ENCODE measurements at regions not wholly inside any gene's neighbourhood (a gene's known extent, or its start where the extent isn't known, plus 50 kb on each side); places are given as distances from the start of the nearest gene placed in this dataset.

- Mint-ChIP-seq H3K36me3 (ENCODE audit: low read depth) (peaks cover 3% of the 10 kb centered on the region), H3K27ac (ENCODE audit: unreplicated experiment) (peak overlapping the region; percentile 91), H3K9me3 (no peaks in the 10 kb centered on the region), H3K4me1 (peaks cover 30% of the 10 kb centered on the region), H3K4me3 (peak overlapping the region; percentile 54), H3K27me3 (ENCODE audit: low read depth) (no peaks in the 10 kb centered on the region)
- no peak for DNase-seq (ENCODE audit: low read depth, low spot score)
- TF ChIP-seq CTCF (conservative IDR thresholded peaks at IDR 0.05): no peak
Measured at GRCh38 chr4:56200275-56200674, 187.0 kb downstream of the AASDH start.

GRCh38 chr4:56198265-56198664, 189.0 kb downstream of the AASDH start:
- DNase-seq (ENCODE audit: low read depth, low spot score): no peak
- Mint-ChIP-seq H3K4me3 (no peak overlapping the region), H3K36me3 (ENCODE audit: low read depth) (no peaks in the 10 kb centered on the region), H3K27me3 (ENCODE audit: low read depth) (no peaks in the 10 kb centered on the region), H3K4me1 (peaks cover 30% of the 10 kb centered on the region), H3K27ac (ENCODE audit: unreplicated experiment) (no peak overlapping the region), H3K9me3 (no peaks in the 10 kb centered on the region)
- no peak for TF ChIP-seq CTCF (conservative IDR thresholded peaks at IDR 0.05)

- Mint-ChIP-seq H3K27me3 (ENCODE audit: low read depth) (no peaks in the 10 kb centered on the region), H3K36me3 (ENCODE audit: low read depth) (peaks cover 6% of the 10 kb centered on the region), H3K4me1 (peaks cover 30% of the 10 kb centered on the region), H3K4me3 (no peak overlapping the region), H3K9me3 (peaks cover 3% of the 10 kb centered on the region), H3K27ac (ENCODE audit: unreplicated experiment) (no peak overlapping the region)
- TF ChIP-seq CTCF (conservative IDR thresholded peaks at IDR 0.05): no peak
- DNase-seq (ENCODE audit: low read depth, low spot score): no peak
Measured at GRCh38 chr4:56197387-56197786, 189.9 kb downstream of the AASDH start.

GRCh38 chr4:56195025-56195424, 192.3 kb downstream of the AASDH start:
- Mint-ChIP-seq H3K4me3 (no peak overlapping the region), H3K27ac (ENCODE audit: unreplicated experiment) (no peak overlapping the region), H3K4me1 (peaks cover 19% of the 10 kb centered on the region), H3K9me3 (peaks cover 9% of the 10 kb centered on the region), H3K36me3 (ENCODE audit: low read depth) (peaks cover 22% of the 10 kb centered on the region), H3K27me3 (ENCODE audit: low read depth) (no peaks in the 10 kb centered on the region)
- no peak for TF ChIP-seq CTCF (conservative IDR thresholded peaks at IDR 0.05)
- no peak for DNase-seq (ENCODE audit: low read depth, low spot score)

GRCh38 chr4:56191534-56191933, 195.8 kb downstream of the AASDH start:
- no peaks in the 10 kb centered on the region for H3K27me3 Mint-ChIP-seq (ENCODE audit: low read depth)
- DNase-seq (ENCODE audit: low read depth, low spot score): no peak
- peaks cover 11% of the 10 kb centered on the region for H3K4me1 Mint-ChIP-seq
- H3K4me3 Mint-ChIP-seq: no peak overlapping the region
- H3K9me3 Mint-ChIP-seq: peaks cover 9% of the 10 kb centered on the region
- H3K27ac Mint-ChIP-seq (ENCODE audit: unreplicated experiment): peak overlapping the region; percentile 29
- peaks cover 31% of the 10 kb centered on the region for H3K36me3 Mint-ChIP-seq (ENCODE audit: low read depth)
- no peak for TF ChIP-seq CTCF (conservative IDR thresholded peaks at IDR 0.05)

- Mint-ChIP-seq H3K27ac (ENCODE audit: unreplicated experiment) (no peak overlapping the region), H3K27me3 (ENCODE audit: low read depth) (no peaks in the 10 kb centered on the region), H3K4me3 (no peak overlapping the region), H3K4me1 (peaks cover 15% of the 10 kb centered on the region), H3K36me3 (ENCODE audit: low read depth) (peaks cover 37% of the 10 kb centered on the region), H3K9me3 (peaks cover 6% of the 10 kb centered on the region)
- no peak for TF ChIP-seq CTCF (conservative IDR thresholded peaks at IDR 0.05)
- no peak for DNase-seq (ENCODE audit: low read depth, low spot score)
Measured at GRCh38 chr4:56187688-56188087, 199.6 kb downstream of the AASDH start.

Measured in neural crest cell (in vitro differentiated cells).